AG09309 (cell line): ENCODE measurements at regions not wholly inside any gene's neighbourhood (a gene's known extent, or its start where the extent isn't known, plus 50 kb on each side); places are given as distances from the start of the nearest gene placed in this dataset.

Experiments used
- DNase-seq: peaks from one replicate; pipeline ENCODE4 v3.0.0-alpha.2; 2010; ENCODE audit warnings: low read depth
- H3K4me3 ChIP-seq: 2 replicates; pipeline ENCODE4 v1.5.1; 2011; ENCODE audit warnings: mild to moderate bottlenecking, low read depth, low read length, moderate library complexity; ENCODE audit not compliant: control insufficient read depth
- TF ChIP-seq, protein P1 (sequence below): IDR thresholded peaks from 2 replicates; pipeline ENCODE4 v1.5.1; 2011; ENCODE audit warnings: mild to moderate bottlenecking, low read depth, low read length, inconsistent platforms; ENCODE audit not compliant: insufficient read depth, control insufficient read depth; ENCODE audit errors: missing control alignments

DNA sequence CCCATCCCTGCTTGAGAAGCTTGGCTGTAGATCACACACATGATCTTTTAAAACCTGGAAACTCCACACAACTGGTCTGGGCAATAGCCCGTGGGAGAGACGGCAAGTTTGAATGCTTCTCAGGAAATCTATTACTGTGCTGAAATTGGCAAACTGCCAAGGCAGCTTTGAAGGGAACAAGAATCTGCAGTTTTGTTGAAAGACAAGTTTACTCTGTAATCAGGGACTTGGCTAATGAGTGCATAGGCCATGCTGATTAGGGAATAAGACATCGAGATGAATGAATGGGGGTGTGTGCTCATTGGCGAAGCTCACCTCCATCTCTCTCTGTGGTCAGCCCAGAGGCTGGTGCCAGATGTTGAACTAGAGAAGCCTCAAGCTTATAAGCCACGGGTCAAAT, 218.8 kb downstream of the HIPK3 start:
- H3K4me3 ChIP-seq: no peak overlapping the region
- TF ChIP-seq, protein P1, sequence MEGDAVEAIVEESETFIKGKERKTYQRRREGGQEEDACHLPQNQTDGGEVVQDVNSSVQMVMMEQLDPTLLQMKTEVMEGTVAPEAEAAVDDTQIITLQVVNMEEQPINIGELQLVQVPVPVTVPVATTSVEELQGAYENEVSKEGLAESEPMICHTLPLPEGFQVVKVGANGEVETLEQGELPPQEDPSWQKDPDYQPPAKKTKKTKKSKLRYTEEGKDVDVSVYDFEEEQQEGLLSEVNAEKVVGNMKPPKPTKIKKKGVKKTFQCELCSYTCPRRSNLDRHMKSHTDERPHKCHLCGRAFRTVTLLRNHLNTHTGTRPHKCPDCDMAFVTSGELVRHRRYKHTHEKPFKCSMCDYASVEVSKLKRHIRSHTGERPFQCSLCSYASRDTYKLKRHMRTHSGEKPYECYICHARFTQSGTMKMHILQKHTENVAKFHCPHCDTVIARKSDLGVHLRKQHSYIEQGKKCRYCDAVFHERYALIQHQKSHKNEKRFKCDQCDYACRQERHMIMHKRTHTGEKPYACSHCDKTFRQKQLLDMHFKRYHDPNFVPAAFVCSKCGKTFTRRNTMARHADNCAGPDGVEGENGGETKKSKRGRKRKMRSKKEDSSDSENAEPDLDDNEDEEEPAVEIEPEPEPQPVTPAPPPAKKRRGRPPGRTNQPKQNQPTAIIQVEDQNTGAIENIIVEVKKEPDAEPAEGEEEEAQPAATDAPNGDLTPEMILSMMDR: no peak
- no peak for DNase-seq

DNA sequence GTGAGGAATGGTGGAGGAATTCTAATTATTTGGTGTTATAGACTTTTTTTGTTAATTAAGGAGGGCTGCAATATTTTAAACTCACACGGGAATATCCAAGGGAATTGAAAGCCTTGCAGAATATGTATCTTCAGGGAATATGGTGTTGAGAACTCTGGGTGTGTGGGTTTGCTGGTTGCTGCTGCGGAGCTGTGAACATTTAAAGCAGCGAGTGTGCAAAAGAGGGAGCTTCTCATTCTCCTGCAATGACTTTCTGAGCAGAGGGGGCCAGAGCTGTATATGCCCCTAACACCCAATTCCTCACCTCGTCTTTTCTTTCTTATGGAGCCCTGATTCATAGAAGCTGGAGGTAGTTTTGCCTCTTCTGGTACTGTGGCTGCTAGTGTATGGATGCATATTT, 217.7 kb downstream of the HIPK3 start:
- no peak overlapping the region for H3K4me3 ChIP-seq
- TF ChIP-seq, protein P1: no peak
- no peak for DNase-seq

DNA sequence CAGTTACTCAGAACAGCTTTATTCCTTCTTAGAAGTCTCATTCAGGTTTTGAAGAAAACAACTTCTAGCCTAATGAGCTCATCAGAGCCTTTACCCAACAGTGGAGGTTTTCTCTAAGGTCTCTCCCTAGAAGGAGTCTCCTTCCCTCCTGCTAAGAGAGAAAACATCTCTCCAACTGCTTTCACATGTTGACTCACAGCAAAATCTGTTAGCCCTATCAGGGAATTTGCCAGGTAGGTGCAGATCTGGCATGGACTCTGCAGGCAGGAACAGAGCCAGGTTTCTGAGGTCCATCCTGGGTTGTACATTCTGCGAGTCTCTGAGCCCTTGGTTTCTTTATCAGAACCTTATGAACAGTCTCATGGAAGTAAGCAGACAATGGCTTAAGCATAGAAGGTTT, 214.4 kb downstream of the HIPK3 start:
- TF ChIP-seq, protein P1: no peak
- no peak overlapping the region for H3K4me3 ChIP-seq
- DNase-seq: no peak

DNA sequence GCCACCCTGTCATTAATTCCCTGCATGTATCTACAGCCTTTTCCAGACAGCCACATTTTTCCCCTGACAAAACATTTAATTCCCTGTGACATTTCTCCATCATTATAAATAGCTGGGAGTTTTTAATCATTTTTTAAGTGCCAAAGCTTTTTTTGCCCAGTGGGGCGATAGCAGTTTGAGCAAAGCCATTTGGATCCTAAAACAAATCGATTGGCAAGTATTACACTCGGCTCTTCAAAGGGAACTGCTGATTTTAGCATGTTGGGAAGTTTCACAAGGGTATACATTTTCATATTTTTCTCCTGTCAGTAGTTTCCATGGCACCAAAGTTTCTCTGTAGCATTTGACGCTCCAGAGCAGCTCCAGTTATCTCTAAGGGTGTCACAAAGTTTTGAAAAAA, 210.8 kb downstream of the HIPK3 start:
- no peak for DNase-seq
- H3K4me3 ChIP-seq: no peak overlapping the region
- TF ChIP-seq, protein P1: no peak

DNA sequence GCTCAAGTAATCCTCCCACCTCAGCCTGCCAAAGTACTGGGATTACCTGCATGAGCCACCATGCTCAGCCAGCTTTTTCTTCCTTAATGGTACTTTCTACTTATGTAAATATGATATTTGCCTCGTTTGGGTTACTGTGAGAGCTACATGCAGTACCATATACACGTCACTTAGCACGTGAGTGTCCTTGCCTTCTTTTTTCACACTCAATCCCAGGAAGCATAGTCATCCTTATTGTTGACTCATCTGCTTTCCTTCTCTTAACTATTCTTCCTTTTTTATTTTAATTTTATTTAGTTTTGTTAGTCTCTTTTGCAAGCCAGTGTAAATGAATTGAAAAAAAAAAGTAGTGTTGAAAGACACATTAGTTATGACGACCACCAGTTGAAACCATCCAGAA, 205.9 kb downstream of the HIPK3 start:
- TF ChIP-seq, protein P1: no peak
- DNase-seq: no peak
- no peak overlapping the region for H3K4me3 ChIP-seq

DNA sequence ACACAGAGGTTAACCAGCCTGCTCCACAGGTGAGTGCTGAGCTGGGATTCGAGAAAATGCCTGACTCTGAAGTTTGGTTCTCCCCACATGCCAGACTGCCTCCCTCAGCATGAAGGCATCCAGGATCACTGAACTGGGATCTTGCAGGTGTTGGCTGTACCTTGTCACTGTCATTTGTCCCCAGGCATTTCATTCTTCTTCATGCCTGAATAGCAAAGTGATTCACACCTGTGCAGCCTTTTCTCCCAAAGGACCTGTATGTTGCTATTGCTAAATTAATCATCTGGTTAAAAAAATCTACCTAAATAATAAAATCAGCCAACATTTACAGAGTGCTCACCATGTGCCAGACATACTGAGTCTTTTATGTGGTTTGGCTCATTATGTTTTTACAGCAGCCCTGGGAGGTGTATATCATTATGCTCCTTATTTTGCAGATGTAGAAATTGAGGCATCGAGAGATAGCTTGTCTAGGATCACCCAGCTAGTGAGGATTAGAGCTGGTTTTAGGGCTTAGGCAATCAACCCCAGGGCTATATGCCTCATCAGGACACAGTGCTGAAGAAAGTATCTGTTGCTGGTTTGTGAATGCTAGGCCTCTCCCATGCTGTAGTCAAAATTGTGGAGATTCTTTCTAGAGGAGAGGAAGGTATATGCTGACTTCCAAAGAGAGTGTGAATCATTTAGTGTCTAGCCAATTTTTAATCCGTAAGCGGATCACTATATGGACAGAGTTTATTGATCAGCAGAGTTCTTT, 204.4 kb downstream of the HIPK3 start:
- TF ChIP-seq, protein P1: no peak
- H3K4me3 ChIP-seq: no peak overlapping the region
- no peak for DNase-seq
